GM21786 (cell line): ENCODE measurements at regions not wholly inside any gene's neighbourhood (a gene's known extent, or its start where the extent isn't known, plus 50 kb on each side); places are given as distances from the start of the nearest gene placed in this dataset.

Experiments
- ATAC-seq: cut with Tn5 transposase; IDR thresholded peaks from one replicate; pipeline ENCODE4 v1.9.1; 2021; ENCODE audit not compliant: unreplicated experiment

DNA sequence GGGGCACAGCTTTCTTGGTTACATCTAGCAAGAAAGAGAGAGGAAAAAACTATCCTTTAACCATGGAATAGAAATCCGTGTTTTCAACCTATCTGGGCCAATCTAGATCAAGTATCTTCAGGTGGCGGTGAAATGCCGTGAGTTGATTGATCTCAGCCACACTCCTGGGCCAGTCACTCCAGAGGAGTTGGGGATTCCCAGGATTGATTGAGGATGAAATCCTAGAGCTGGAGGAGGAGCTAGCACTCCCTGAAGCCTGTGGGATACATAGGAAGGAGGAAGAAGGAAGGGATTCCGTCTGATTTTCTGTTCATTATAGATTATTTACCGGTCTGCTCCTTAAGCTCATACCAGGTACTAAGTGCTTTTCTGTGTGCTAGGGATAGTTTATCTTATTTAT is 106.3 kb upstream of the ARID2 start:
- no peak for ATAC-seq

DNA sequence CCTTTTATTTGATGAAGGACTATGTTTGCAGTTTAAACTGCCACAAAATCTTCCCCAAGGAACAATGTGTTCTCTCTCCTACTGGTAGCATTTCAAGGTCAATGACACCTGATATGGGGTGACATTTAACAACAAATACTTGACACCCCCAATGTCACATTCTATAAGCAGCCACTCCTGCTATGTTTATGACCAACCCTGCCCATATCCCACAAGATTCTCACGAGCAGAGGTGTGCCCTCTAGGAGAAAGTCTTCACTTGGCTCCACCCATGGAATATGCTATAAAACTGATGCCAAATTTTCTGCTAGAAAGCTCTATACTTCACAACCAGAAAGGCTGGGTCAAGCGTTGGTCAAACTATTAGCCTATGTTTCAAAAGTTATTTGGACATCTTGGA is 105.6 kb upstream of the ARID2 start:
- no peak for ATAC-seq

DNA sequence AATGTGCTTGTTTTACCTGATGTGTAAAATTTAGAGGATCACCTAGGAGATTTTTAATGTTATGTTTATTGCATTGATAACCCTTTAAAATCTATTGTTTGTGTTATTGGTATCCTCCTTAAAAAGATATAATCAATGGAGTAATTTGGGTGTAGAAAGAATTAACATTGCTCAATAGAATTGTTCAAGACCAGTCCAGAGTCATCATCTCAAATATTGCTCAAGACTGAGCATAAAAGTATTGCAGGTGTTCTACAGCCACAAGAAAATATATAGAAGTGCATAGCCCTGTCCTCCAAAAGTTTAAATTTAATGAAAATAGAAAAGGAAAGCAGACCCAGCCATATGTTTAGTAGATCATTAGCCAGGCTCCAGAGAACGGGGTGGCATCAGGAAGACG is 102.5 kb upstream of the ARID2 start:
- no peak for ATAC-seq

DNA sequence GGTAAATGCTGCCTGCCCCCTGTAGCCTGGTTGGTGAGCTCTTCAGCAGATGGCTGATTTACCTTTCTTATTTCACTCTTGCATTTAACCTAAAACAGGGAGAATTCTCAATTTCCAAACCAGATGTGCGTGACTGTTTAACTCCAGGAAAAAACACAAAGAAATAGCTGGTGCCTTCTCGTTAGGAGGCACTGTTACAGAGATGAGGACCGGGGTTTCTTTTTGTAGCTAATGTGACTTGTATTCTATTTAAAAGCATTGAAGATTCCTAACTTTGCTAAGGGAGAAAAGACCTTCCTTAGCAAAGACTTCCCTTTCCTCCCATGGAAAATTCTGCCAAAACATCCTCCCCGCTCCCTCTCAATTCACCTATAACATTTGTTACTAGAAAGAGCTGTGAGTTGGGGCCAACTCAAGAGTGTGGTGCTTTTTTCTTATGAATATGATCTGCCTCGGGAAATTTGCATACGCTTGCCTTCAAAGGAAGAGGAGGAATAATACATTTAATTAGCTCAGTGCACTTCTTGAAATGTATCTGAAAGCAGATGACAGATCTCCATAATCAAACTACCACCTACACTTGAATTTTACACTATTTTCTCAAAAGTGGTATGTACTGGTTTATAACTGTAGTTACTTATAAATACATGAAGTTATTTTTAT is 102.0 kb upstream of the ARID2 start:
- ATAC-seq = no peak

DNA sequence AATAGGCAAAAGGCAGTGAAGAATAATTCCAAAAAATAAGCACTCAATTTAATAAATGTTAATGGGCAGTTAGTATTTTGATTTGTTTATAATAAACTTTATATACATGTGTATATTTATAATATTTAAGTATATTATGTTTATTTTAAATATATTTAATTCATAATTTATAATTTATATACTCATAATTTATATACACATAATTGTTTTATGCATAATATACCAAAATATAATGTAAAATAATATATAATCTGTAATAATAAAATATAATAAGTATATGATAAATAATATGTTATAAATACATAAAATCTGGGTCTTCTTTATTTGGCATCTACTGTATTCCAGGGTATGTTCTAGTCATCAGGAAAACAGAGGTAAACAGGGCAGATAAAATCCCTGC is 100.2 kb upstream of the ARID2 start:
- no peak for ATAC-seq

DNA sequence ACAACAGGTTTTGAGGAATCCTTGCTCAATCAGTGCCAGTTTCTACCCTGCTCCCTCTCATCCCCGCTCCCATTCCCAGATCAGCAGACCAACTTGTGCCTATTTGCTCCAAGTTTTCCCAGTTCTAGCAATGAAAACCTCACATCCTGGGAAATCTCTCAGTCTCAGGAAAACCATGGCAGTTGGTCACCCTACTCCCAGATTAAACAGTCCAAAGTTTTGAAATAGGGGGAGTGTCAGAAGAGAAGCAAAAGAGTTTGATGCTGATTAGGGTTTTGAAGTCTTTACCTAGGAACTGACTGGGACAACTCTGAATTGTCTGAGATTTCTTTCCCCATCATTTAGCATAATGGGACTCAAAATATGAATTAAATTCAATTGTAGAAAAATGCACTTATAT is 95.8 kb upstream of the ARID2 start:
- ATAC-seq = no peak

DNA sequence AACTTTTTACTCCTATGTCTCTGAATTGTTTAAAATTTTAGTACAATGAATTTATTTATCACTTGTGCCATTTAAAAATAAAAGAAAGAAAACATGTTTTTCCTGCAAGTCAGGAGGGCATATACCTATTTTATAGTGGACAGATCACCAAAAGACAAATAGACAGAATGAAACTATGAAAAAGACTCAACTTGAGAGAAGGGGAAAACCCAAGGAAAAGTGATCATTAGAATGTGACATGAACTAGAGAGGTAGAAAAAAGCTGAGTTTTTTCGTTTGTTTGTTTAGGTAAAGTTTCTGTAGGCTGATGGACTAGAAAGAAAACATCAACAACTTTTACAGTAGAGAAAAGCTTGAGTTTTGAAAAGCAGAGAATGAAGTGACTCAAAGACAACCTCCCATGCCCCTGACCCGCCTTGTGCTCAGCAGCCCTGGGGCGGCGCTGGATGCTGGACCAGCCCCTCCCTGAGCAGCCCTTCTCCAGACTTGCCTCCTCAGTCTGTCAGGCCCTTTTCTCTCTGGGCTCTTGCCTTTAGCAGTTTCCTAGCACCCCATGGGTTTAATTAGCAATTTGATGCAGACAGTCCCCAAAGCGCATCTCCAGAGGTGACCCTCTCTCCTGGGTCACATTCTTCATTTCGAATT is 95.1 kb upstream of the ARID2 start:
- ATAC-seq = no peak

DNA sequence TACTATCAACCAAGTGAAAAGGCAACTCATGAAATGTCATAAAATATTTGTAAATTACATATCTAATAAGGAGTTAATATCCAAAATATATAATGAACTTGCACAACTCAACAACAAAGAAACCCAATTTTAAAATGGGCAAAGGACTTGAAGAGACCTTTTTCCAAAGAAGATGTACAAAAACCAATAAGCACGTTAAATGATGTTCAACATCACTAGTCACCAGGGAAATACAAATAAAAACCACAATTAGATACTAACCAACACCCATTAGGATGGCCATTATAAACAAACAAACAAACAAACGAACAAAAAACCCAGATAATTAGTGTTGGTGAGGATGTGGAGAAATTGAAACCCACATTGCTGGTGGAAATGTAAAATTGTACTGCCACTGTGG is 92.3 kb upstream of the ARID2 start:
- ATAC-seq = no peak

DNA sequence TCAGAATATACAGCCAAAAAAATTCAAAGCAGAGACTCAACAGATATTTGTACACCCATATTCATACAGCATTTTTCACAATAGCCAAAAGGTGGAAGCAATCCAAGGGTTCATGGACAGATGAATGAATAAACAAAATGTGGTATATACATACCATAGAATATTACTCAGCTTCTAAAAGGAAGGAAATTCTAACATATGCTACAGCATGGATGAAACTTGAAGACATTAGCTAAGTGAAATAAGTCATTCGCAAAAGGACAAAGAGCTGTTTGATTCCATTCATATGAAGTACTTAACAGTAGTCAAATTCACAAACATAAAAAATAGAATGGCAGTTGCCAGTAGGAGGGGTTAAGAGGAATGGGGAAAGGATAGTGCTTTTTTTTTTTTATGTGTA is 91.8 kb upstream of the ARID2 start:
- ATAC-seq = no peak

DNA sequence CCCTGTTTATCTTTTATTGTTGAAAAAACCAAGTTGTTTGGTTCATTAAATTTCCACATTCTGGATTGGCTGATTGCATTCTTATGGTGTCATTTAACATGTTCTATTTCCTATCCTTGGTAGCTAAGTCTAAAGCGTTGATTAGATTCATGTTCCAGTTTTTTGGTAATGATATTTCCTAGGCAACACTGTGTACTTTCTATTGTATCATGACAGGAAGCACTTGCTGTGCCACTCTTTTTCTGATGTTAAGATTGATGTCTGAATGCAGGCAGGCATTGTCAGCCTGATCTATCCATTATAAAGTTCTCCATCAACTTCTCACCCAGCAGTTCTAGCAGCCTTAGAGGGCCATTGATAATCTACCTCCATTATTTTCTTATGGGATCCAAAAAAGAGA is 91.1 kb upstream of the ARID2 start:
- no peak for ATAC-seq

DNA sequence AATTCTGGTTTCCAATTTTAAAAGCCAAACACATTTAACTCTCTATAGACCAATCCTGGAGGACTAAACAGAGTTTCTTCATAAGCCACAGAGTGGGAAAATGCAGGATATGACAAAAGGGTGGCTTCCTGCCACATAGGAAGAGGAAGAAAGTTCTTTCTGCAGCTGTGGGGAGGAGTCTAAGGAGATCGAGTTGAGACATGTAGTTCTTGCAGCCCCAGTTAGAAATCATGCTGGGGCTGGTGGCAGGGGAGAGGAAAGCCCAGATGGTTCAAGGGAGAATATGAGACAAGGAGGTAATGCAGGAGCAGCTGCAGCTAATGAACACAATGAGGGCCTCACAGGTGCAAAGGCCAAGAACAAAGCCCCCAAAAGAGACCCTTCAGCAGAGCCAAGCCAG is 85.0 kb upstream of the ARID2 start:
- no peak for ATAC-seq

DNA sequence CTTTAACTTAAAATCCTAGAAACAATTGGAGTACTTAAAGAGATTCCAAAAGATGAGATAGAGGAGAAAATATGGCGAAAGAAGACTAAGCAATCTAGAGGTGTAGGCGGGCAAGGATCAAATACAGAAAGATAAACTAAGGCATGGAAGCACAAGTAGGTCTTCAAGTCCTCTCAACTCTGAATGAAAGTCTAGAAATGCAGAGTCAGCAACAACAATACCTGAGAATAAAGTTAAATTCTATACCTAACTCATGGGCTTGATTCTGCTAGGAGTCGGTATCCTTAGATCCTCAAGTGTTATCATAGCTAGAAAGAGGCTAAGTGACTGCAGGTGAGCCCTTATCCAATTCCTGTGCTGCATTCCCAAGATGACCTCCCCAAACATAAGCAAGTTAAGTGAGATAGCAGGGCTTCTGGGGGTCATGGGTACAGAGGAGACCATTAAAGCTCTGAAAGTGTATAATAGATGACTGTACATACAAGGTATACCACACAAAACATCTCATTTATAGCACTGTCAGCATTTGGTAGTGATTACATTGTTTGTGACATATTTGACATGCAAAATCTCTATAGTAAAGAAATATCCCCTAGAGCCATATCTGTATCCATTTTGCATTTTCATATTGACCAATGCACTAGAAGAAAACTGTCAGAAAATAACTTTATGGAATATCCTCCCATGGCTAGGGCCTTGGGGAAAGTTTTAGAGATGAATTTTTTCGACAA is 82.5 kb upstream of the ARID2 start:
- ATAC-seq = no peak

DNA sequence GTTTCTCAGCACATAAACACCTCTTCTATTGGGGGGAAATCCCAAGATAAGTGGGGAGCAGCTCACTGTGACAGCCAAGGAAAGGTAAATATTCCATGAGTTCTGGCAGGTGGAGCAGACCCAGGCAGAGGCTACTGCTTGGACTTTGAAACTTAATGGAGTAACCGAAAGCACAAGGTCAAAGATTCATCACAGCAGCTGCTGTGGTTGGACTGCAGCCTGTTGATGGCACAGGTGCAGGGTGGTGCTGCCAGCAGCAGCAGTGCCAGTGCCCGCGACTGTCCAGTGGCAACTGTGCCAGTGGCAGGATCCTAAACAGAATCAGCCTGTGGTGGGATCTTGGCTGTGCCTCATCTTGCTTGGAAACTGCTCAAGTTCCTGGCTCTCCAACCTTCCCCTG is 81.4 kb upstream of the ARID2 start:
- no peak for ATAC-seq

DNA sequence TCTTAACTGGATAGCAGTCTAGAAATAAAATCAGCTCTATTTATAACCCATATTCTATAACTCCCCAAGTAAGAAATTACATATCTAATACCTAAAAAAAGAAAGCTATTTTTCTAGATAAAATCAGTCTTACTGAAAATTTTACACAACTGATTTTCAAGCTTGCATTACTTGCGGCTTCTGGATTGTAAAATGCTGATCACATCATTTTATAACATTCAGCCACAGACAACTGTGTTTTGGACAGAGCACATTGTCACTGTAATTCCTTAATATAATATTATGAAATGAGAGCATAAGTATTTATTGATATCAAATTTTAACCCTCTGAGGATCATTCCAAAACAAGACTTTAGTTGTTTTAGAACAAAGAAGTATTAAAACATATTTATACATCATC is 78.5 kb upstream of the ARID2 start:
- no peak for ATAC-seq

DNA sequence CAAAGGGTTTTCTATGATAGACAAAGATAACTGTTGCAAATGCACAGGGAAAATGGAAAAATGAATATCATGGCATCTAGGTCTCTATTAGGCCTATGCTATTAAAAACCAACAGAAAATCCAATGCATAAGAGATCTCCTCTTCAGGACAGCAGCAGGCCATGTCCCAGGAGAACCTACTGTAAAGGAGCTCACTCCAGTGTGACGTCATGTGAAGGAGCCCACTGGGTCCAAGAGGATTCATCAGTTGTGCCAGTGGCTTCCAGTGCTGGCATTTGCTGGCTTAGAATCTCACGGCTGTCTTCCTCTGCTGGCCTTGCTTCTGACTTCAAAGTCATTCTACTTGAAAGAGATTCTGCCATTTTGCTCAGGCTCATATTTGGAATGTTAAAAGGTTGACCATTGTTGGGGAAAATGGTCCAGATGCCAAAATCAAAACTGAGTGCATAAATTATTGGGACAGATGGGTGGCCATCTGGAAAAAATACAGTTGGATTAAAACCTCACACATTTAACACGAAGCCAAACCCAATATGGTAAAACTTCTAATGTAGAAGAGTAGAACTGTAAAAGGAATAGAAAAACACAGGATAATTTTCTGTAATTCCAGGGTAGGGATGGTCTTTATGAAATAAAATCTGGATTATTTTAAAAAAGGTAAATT is 75.4 kb upstream of the ARID2 start:
- no peak for ATAC-seq

DNA sequence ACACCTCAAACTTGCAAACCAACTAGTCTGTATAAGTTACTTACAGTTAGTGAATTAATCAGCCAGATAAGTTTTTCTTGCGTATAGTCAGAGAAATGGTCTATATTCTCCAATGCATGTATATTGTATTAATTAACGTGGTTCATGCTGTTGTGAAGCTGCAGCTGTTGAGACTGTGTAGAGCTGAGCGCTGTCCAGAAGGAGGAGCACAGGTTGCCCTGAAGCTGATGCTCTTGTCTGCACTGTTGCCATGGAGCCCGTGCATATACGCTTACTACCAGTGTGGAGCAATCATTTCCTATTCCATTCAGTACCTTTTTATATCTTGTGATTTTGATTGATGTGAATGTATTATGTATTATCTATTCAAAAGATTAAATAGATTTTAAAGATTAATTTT is 74.3 kb upstream of the ARID2 start:
- no peak for ATAC-seq

DNA sequence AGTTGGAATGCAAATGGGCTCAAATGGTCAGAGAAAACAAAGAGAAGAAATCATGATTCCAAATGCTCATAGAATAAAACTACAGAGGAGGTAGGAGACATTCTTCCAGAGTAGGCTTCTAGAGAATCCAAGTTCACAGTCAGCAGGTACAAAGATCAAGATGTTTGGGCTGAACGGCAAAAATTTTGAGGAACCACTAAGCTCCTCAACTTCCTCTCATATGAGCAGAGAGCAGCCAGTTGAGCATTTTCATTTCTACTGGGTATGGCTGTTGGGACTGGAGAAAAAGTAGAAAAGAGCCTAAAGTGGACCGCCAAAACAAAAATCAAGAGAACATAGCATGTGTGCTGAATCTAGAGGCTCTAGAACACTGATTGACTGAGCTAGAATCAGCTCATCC is 73.8 kb upstream of the ARID2 start:
- ATAC-seq = no peak

DNA sequence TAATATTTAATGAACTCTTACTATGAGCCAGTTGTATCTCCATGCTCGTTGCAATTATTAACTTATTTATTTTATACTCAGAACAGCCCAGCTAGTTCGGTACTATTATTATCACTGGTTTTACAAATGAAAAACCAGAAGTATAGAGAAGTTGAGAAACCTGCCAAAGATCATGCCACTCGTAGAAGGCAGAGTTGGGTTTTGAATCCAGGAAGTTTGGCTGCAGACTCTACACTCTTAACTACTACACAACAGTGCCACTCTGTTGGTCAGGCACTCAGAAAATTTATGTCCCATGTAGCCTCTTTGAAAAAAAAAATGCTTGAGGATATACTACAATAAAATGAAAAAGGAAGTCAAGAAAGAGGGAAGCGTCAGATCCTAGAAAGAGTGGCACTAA is 71.5 kb upstream of the ARID2 start:
- no peak for ATAC-seq

DNA sequence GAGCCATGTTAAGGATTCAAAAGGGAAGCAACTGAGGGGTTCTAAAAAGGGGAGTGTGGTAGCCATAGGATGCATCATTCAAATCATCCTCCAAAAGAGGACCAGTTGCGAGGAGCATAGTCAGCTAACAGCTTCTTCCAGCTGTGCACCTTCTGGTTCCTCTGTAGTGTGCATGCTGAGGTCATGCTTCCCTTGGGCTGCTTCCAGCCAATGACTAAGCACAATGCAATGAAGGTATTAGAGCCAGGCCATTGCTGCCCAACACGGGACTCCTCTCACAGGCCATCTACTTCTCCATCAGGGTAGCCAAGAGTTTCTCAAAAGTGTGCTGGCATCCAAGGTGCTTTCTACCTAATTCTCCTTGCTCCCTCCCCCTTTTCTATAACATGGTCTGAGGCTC is 69.2 kb upstream of the ARID2 start:
- no peak for ATAC-seq

DNA sequence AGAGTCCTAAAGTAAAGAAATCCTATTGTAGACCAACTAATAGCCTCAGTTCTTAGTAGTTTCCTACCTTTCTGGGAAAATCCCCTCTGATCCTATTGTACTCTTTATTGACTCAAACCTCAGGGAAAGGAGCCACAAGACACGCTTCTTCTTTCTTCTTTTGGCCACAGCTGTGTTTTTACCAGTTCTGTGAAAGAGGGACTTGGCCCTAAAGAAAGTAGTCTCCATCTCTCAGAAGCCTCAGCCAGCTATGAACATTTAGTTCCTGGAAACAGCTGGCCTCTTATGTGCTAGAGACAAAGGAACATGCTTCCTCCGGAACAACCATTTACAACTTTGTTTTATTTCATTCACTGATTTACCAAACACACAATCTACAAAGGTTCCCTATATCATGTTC is 66.1 kb upstream of the ARID2 start:
- no peak for ATAC-seq

DNA sequence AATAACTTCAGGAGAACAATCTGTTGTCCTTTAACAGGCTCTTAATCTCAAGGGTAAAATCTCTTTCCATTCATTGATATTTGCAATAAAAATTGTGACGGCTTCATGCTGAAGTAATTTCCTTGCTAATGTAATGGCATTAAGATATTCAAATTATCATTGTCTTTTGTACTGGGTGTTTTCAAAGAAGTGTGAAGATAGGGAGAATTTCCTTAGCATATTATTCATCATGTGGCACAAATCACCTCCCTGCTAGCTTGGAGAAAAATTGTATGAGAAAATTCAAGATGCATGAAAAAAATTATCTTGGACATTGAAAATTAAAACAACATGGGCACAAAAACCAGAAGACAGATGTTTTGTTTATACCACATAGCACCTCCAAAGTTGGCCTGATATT is 63.6 kb upstream of the ARID2 start:
- no peak for ATAC-seq

DNA sequence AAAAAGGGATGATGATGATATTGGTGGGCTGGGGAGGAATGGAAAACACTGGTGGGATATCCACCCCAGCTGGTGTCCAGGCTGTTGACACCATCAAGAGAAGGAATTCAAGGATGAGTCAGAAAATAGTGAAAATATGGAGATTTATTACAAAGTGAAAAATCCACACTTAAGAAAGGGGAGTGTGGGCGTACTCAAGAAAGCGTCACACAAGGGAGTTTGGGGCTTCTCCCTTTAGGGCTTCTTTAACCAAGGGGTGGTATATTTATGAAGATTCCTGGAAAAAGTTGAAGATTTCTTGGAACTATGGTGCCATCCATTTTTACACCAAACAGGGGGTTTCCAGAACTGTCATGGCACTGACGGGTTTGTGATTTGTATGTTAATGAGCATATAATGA is 63.1 kb upstream of the ARID2 start:
- ATAC-seq = no peak
